Stimulated activated CD4-positive, alpha-beta T cell treated with anti-CD3 and anti-CD28 coated beads, Interleukin-4, amount 100 ng/mL, for 1 hour (primary cell): ENCODE measurements at regions not wholly inside any gene's neighbourhood (a gene's known extent, or its start where the extent isn't known, plus 50 kb on each side); places are given as distances from the start of the nearest gene placed in this dataset.

Source experiments
- DNase-seq: peaks from one replicate; pipeline ENCODE4 v3.0.0-alpha.2; 2020

DNA sequence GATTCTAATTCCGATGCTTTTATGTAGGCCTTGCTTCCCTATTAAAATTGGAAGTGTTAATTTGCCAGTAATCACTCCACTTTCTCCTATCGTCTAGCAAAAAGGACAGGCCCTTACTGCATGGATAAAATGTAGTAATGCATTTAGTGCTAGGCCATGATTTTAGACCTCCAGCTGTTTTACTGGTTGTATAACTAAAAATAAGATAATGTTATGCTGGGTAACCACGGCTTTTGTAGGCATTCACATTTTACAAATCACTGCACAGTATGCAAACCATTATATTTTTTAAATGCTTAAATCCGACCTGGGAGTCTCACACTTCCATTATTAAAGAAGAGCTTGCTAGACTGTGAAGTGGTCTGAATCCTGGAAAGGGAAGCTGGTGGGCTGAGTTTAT, 179.5 kb downstream of the TFAP2A start:
- DNase-seq = no peak

DNA sequence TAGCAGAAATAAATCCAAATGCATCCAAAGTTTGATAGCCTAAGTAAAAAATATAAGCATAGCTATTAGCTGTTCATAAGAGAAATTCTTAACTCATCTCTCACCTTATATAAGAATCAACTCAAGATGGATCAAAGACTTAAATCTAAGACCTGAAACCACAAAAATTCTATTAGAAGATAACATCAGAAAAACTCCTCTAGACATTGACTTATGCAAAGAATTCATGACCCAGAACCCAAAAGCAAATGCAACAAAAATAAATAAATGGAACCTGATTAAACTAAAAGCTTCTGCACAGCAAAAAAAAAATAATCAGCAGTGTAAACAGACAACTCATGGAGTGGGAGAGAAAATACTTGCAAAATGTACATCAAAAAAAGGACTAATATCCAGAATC, 184.3 kb downstream of the TFAP2A start:
- DNase-seq = no peak

DNA sequence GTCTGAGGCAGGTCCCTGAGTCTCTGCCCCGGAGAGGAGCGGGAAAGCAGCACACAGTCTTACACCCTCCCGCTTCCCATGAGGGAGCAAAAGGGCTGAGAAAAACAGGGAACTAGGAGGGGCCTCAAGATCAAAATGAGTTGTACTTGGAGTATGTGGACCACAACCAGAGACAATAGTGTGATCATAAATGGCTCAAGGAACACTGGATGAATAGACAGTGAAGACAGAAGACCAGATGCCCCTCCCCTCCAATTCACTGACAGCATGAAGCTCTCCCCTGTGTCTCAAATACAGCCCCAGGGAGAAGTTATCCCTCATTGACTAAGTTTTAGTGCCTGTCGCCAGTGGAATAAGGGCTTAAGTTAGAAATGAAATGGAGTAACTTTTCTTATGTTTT, 191.0 kb downstream of the TFAP2A start:
- no peak for DNase-seq

DNA sequence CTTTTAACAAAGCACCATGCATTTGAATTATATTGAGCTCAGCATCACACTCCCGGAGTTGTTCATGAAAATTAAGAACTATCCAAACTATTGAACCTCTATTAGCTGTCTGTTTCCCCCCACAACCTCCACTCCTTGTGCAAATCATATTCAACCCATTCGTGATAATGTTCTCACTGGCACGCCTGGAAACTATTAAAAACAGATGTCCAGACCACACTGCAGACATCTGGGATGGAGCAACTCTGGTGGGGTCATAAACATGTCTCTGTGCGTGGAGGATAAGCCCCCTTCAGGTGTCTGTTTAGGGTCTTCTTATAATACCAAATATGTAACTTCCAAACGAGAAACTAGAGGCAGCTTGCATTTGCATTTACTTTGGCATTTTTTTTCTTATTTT, 193.7 kb downstream of the TFAP2A start:
- no peak for DNase-seq

DNA sequence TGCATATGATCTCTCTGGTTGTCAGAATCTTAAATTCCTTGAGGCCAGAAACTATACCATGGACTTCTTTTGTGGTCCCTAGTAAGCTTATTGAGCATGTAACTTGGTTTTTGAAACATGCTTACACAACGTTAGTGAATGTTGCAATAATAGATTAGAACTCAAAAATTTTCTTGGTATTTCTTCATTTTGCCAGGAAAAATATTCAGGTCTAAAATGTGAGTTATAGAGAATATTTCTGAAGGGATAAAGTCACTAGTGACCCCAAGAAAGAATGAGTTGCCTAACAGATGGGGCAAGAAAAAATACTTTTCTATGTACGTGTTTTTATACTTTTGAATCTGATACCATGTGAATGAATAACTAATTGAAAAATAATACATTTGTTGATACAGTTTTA, 195.4 kb downstream of the TFAP2A start:
- DNase-seq = no peak

DNA sequence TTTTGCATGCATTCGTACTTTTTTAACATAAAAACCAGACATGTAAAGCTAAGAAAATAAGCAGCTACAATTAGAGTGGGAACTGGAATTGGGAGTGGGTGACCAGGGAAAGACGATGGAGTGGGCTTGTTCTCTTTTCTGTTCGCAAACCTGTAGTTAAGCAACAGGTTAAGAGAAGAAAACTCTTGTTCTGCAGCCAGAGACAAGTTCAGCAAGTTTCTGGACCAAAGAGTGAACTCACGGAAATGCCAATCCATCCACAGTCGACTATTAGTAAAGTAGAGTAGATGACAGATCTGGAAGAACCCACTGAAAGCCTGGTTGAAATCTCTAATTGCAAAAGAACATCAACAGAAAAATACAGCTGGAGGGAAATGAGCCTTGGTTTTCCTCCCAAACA, 197.8 kb downstream of the TFAP2A start:
- DNase-seq = no peak

DNA sequence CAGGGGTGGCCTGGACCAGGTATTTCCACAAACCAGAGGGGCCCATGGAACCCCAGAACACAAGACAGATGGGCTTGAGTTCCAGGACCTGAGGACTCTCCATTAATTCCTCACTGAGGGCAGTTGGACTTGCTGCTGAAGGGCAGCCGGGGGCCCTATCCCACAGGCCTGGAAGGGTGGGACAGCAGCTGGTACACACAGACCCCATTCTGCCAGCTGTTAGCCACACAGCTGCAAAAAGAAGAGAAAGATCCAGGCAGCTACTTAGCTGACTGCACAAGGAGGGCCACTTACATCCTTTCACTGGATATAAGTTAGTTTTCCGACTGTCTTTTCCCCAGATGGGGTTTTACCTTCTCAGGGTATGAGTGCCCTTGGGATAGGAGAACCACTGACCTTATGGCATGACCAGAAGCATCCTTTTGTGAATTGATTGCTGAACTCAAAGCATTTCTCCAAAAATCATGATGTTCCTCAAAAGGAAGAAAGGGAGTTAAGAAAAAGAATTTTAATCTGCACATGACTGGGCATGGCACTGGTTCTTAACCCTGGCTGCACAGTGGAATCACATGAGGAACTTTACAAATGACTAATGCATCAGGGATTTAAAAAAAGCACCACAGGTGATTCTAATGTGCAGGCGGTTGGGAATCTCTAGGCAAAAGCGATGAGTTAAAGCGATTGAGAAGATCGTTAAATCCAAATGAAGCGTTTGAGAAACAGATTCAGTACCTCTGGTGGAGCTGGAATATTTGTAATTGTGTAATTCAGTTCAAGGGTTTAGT, 199.4 kb downstream of the TFAP2A start:
- no peak for DNase-seq

DNA sequence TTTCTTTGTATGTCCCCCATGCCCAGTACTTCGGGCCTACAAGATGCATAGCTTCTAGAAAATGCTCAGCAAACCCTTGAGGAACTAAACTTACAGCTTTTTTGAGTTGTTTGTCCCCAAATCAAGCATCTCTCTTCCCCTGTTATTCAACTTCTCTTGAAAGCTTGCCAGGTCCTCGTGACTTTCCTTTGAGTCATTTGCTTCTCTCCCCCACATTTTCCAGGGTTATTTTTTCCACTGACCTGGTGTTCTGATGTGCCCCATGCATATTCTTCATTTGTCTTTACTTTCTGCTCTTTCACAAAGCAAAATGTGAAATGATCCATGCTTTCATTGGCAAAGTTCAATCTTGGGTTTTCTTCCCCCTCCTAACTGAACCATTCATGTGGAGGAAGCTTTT, 204.8 kb downstream of the TFAP2A start:
- no peak for DNase-seq

DNA sequence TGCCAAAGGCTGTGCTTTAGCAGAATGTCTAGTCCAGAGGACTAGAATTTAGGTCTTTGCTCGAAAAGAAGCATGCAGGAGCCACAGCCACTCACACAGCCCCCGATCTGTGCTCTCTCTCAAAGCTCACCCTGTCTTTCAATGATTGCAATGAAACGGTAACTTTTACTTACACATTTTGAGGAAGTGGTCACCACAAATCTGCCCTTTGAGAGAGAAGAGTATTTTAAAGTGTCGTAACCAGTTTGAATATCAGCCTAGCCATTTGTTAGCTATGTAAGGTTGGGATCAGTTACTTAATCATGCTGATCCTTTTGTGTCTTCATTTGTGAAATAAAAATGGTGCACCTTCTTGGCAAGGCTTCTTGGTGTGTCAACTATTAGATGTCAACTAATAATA, 209.0 kb downstream of the TFAP2A start:
- DNase-seq = no peak

DNA sequence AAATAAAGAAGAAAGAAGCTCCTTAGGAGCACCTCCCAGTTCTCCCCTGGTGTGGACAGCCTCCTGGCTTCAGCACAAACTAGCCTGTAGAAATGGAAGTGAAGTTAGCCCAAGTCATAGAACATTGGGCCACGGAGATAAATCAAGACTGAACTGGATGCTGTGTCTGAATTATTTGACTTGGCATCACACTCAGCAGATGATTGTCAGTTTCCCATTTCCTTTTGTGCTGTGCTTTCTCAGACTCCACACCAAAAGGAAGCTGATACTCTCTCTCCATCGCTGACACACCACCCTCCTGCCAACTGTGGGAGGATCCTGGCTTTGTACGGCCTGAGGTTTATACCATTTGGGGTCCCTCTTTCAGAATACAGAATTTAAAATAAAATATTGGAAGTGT, 209.8 kb downstream of the TFAP2A start:
- no peak for DNase-seq

DNA sequence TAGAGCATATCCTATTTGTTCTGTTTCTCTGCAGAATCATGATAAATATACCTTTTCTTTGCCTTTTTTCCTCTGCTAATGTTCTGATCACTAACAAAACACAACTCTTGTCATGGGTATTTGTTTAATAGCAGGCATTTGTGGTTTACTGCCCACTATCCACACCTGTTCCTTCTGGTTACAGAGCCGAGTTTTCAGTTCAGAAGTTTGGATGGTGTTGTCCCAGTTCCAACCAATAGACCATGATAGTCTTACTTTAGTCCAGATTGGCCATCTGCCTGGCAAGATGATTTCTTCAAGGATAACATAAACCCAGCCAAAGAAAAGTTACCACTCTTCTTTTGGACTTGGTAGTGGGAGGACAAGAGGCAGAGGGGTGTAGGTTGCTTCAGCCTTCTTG, 211.2 kb downstream of the TFAP2A start:
- DNase-seq = no peak

DNA sequence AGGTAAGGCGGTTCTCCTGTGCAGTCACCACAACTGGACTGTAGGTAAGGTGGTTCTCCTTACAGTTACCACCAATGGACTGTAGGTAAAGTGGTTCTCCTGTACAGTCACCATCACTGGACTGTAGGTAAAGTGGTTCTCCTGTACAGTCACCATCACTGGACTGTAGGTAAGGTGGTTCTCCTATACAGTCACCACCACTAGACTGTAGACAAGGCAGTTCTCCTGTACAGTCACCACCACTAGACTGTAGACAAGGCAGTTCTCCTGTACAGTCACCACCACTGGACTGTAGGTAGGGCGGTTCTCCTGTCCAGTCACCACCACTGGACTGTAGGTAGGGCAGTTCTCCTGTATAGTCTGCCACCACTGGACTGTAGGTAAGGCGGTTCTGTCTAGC, 212.3 kb downstream of the TFAP2A start:
- DNase-seq = no peak

DNA sequence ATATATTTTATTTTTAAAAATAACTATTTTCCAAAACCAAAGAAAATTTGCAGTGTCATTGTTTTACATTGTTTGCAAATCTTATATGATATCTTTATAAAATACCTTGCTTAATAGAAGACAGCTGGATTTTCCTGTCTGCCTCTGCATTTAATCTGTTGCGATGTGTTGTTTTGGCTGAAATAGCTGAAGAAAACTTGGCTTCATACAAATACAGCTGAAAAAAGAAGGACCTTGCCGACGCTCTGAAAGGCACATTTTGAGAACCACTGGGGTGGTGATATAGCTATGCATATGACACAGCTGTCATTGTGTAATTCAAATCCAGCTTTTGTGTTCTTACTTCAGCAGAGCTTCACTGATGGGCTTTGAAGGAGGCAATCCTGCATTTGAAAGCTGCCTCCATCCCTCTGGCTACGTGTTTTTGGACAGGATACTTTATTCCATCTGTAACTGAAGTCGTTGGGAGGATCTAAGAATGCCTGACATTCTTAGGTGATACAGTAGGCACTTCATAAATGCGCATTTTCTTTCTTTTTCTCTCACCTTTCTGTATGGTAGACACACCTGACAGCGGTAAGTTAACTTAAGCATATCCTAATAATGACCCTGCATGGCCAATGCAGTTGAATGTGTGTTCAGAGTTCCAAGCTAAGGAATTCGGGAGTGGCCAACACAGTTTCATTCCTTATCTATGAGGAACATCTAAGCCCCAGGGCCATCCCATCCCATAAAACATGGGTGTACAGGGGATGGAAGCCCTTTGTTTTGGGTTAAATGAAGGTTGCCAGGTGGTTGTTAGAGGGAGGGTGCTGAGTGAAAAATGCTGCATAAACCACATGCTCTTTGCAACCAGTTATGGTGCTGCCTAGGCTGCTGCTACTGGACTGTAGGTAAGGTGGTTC, 213.0 kb downstream of the TFAP2A start:
- DNase-seq = no peak

DNA sequence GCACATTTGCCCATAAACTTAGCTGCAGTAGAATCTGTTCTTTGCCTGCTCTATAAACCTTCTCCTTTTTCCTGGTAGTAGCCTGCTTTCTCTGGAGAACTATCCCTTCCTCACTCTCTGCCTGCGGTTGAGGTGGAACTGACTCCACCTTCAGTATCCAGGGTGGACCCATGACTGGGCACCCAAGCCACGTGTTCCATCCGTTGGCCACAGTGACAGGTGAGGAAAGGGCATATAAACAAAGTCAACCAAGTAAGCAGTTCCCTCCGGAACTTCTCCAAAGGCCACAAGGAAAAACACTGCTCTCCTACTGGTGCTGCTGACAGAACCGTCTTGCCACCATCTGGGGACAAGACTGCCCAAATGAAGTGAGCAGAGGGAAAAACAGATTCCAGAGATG, 218.8 kb downstream of the TFAP2A start:
- no peak for DNase-seq

DNA sequence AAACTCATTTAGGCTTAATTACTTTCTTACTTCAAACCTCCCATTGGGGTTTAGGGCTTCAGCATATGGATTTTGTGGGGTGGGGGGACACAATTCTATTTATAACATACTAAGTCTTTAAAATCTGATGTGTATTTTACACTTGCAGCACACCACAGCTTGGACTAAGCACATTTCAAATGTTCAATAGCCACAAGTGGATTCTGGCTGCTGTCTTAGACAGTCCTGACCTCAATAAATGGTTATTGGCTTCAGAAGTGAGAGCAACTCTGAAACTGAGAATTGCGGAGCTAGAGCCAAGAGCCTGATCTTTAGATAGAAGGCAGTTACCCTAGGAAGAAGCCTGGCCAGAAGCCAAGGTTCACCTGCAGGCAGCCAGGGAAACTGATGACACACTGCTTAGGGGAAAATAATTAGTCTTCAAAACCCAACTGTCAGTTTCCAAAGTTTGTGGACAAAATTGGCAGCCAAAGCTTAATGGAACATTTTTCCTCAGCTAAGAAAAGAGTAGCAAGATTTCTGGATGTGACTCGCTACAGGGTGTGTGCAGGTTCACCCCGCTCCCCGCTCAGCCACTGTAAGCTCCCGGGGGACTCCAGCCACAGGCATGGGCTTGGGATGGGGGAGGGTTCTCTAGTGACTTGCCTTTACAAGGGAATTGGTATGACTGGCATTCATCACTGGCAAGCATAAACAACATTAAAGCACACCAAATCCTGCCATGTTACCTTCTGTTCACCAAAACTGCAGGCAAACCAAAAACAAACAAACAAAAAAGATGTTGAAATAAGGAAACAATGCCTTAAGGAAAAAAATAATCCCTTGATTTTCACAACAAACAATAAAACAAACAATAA, 219.8 kb downstream of the TFAP2A start:
- DNase-seq = no peak

DNA sequence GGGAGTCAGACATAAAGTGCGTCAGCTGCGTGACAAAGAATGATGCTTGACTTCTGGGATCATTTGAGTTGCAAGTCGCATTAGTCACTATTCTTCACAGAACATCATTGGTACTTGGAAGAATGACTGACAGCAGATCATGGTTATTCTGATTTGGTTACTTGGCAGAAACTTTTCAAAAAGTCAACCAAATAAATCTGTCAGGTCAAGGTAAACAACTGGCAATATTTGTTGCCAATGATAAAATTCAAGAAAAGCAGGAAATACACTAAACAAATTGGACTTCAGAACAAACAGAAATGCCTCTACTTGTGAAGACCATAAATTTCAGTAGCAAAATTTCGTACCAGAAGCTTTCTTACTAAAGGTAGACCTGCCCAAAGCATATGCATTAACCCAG, 221.6 kb downstream of the TFAP2A start:
- no peak for DNase-seq

DNA sequence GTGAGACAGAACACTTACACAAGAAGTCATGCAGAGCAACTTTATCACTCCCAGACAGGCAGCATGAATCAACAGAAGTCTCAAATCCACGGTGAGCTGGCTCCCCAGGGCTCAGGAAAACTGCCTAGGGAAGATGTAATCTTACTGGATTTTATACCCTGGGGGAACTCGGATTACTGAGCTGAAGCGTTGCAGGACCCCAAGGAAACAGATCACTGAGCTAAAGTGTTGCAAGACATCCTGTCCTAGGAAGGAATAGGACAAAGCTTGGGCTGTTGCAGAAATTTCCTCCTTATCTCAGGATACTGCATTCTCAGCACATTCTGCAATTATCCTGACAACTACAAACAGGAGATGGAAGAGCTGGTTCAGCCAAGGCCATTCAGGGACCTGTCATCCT, 224.8 kb downstream of the TFAP2A start:
- DNase-seq = no peak

DNA sequence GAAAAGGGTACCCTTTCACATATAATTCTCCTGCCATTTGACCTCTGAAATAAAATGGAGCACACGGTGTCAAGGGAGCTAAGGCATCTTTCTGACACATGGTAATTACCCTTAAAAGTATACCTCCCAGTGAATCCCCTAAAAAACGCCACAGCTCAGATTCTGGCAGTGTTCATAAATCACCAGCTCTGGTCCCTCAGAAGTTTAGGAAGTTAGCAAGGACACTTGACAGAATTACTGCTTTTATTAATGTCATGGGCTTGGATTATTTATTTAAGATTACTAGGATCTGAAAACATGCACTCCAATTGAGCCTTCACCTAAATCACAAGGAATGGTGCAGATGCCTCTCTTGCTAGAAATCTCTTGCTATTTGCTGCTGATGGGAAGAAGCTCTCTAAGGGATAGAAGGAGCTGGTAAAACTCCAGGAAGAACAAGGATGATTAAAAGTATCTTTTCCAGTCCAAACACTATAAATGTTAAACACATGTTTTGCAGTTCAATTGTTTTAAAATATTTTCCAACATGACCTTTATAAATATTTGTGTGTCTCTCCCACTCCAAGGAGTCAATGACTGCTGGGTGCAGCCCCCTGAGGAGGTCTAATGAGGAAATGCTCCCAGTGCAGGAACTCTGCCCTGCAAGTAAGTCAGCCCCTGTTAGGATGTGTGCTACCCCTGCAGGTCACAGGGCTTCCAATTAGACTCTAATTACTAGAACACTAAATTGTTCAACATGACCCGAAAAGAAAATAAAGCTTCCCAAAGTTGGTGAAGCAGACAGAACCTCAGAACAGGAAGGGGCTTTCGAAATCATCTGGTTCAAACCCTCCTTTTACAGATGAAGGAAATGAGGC, 230.3 kb downstream of the TFAP2A start:
- DNase-seq = no peak

DNA sequence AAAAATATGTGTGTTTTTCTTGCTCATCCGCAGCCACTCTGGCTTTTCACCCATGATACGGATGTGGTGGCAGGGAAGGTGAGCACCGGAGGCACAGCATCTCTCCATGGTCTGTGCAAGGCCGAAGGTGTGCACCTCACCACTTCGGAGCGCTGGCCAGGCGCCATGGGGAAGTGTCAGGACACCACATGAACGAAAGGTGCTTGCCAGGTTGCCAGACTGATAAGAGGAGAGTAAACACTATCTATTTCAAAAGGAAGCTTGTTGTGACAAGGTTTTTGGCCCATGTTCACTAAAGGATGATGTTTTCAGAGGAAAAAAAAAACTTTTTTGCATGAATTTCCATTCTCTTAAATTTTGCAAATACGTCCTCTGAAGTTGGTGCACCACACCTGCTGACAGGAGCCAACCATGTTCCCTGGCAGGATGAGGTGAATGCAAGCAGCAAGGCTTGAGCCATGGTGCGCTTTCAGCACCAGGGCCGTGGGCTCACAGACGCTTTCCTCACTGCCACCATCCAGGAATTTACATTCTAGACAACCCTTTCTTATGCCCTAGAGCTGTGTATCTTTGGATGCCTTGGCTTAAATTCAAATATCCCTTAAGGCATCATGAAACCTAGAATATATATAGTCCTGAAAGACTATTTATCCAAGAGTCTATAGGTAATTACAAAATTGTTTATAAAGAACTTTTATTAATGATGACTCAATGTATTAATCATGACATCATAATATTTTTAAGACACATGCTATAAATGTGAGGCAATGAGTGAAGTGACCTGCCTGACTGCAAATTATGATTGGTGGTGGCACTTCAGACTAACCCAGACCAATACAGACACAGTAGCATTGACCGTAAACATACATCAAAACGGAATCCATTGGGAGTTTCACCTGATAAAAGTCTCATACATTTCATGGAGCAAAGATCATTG, 234.5 kb downstream of the TFAP2A start:
- no peak for DNase-seq

DNA sequence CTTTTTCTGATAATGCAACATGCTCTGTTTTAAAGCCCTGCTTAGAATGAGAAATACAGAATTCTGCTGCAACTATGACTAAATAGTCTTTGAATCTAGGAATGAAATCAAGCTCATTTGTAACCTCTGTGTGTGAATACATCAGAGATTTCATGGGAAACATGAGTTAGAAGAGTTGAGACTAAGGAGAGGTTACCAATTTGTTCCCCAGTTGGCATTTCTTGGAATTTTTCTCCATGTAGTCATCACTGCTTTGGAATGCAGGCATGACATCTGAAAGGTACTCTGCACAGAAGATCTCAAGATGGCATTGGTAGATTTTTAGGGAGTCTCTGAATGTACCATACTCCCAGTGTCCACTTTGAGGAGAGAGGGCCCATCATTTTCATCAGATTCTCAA, 237.2 kb downstream of the TFAP2A start:
- no peak for DNase-seq

DNA sequence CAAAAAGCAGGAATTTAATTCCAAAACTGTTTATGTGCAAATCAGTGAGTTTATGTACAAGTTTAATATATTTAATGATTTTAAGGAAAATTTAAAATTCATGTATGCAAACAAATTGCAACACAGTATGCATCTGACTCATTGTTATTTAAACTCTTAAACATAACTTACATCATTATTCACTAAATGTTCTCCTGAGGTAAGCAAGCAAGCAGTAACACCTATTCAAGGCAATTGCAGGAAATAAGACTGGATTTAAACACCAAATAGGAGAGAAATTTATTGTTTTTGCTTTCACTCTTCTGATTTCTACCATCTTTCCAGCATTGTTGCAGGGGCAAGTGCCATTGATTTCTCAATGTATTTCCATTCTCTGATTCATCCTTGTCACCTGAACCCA, 239.5 kb downstream of the TFAP2A start:
- DNase-seq = no peak
